ENCODE measurements at regions not wholly inside any gene's neighbourhood (a gene's known extent, or its start where the extent isn't known, plus 50 kb on each side); places are given as distances from the start of the nearest gene placed in this dataset.

DNA sequence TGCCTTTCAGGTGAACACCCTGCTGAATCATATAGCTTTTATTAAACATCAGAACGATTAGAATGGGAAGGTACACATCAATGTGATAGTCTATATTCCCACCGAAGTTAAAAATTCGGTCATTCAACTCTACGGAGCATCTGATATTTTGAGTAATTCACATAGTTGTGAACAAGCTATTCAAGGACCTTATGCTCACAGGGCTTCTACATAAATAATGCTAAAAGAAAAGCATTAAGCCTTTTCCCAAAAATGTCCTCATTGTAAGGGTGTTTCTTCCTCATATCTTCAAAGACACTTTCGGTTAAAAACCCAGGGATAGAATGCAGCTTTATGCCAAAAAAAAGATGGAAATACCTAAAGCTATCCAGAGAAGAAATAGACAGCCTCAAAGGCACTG lies 79.7 kb upstream of the EDNRA start:
- H3K36me3 ChIP-seq, result no peaks in the 10 kb centered on the region
- H3K27ac ChIP-seq, result no peak overlapping the region
- H3K4me3 ChIP-seq, result no peak overlapping the region
- no peaks in the 10 kb centered on the region for H3K27me3 ChIP-seq
- no peaks in the 10 kb centered on the region for H3K9me3 ChIP-seq
- no peak overlapping the region for H3K9ac ChIP-seq (ENCODE audit: low read depth in 2 of 2, low read length in 2 of 2)
- DNase-seq, result no peak
- intact Hi-C loops (cut with DNase I), result no loop called here
- TF ChIP-seq, protein P1, sequence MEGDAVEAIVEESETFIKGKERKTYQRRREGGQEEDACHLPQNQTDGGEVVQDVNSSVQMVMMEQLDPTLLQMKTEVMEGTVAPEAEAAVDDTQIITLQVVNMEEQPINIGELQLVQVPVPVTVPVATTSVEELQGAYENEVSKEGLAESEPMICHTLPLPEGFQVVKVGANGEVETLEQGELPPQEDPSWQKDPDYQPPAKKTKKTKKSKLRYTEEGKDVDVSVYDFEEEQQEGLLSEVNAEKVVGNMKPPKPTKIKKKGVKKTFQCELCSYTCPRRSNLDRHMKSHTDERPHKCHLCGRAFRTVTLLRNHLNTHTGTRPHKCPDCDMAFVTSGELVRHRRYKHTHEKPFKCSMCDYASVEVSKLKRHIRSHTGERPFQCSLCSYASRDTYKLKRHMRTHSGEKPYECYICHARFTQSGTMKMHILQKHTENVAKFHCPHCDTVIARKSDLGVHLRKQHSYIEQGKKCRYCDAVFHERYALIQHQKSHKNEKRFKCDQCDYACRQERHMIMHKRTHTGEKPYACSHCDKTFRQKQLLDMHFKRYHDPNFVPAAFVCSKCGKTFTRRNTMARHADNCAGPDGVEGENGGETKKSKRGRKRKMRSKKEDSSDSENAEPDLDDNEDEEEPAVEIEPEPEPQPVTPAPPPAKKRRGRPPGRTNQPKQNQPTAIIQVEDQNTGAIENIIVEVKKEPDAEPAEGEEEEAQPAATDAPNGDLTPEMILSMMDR (IDR thresholded peaks at IDR 0.05), result no peak
- H3K4me1 ChIP-seq, result no peaks in the 10 kb centered on the region

DNA sequence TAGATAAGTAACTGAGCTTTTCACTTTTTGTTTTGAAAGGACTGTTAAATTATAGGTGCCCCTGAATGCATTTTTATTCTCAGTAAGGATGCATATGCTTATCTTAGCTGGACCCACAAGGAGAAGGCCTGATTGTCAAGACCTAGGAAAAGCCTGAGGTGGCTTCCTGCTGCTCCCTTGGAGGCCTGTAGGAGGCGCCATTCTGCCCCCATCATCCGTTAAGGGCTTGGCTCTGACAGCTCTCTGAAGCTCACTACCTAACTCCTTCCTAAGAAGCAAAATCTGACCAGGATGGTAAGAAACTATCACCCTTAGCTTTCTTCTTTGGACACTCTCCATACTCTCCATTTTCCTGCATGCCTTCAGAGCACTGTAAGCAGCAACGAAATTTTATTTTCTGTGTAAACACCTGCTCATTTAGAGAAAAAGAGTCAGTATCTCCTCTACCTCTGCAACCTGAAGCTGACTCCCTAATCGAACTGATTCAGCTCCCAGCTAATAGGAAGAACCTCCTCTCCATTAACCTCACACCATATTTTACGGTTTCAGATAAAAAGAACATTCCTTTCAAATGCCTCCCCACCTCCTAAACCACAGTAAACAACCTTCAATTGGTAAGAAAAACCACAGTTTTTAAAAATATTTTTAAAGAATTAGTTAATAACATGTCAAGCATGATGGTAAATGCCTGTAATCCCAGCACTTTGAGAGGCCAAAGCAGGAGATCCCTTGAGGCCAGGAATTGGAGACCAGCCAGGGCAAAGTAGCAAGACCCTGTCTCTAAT lies 73.4 kb upstream of the EDNRA start:
- no peaks in the 10 kb centered on the region for H3K36me3 ChIP-seq
- no peaks in the 10 kb centered on the region for H3K27me3 ChIP-seq
- TF ChIP-seq, protein P1 (IDR thresholded peaks at IDR 0.05), result peak; percentile 15
- H3K4me1 ChIP-seq, result no peaks in the 10 kb centered on the region
- DNase-seq, result no peak
- no peak overlapping the region for H3K27ac ChIP-seq
- intact Hi-C loops (cut with DNase I), result no loop called here
- no peak overlapping the region for H3K4me3 ChIP-seq
- no peak overlapping the region for H3K9ac ChIP-seq (ENCODE audit: low read depth in 2 of 2, low read length in 2 of 2)
- H3K9me3 ChIP-seq, result no peaks in the 10 kb centered on the region

DNA sequence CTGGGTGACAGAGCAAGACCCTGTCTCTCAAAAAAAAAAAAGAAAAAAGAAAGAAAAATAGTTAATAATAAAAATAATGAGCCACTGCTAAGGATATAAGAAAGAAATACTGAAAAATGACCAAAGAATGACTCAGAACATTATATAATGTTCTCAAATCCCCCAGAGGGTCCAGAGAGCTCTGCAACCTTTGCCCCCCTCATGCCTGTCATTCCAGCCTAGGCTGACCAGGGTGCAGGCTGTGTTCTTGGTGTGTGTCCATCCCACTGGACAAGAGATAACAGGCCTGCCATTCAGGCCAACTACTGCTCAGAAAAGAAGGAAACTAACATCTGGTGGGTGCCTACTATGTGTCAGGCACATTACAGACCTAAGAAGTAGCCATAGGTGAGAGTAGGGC lies 72.7 kb upstream of the EDNRA start:
- Histone ChIP-seq H3K9me3 (no peaks in the 10 kb centered on the region), H3K4me1 (no peaks in the 10 kb centered on the region), H3K36me3 (no peaks in the 10 kb centered on the region), H3K9ac (ENCODE audit: low read depth in 2 of 2, low read length in 2 of 2) (no peak overlapping the region), H3K27ac (no peak overlapping the region), H3K4me3 (no peak overlapping the region), H3K27me3 (no peaks in the 10 kb centered on the region)
- intact Hi-C loops (cut with DNase I), result no loop called here
- no peak for DNase-seq
- TF ChIP-seq, protein P1 (IDR thresholded peaks at IDR 0.05), result no peak

DNA sequence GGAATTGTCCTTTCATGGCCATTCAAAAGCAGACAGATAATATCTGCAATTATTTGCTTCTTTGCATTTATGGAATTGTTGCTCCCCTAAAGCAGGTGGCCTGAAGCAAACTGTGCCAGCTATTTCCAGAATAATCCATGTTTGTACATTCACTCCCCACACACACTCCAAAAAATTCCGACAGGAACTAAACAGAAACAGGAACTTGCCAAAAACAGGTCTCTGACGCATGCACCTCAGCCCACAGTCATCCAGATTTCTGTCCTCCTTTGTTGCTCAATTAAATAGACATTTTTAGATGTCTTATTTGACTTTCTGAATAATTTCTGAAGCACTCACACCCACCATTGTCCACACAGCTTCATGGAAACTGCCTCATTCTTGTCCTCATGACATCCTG lies 71.5 kb upstream of the EDNRA start:
- H3K9ac ChIP-seq (ENCODE audit: low read depth in 2 of 2, low read length in 2 of 2), result no peak overlapping the region
- no peak for DNase-seq
- H3K36me3 ChIP-seq, result no peaks in the 10 kb centered on the region
- H3K4me1 ChIP-seq, result no peaks in the 10 kb centered on the region
- TF ChIP-seq, protein P1 (IDR thresholded peaks at IDR 0.05), result no peak
- H3K27ac ChIP-seq, result no peak overlapping the region
- no peaks in the 10 kb centered on the region for H3K27me3 ChIP-seq
- H3K4me3 ChIP-seq, result no peak overlapping the region
- no peaks in the 10 kb centered on the region for H3K9me3 ChIP-seq
- intact Hi-C loops (cut with DNase I), result no loop called here

DNA sequence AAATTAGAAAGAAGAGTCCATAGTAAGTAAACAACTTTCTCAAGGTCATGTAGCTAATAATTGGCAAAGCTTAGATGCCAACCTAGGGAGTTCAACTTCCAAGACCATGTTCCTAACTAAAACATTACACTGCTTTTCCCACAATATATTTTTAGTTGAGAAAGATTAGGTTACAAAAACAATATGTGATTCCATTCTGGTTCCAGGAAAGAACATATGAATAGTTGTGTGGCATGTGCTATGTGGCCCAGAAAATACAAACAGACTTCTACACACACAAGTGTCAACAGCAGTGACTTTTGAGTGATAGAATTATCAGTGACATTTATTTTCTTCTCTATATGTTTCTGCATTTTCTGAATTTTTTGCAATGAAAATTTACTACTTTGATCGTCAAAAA lies 62.7 kb upstream of the EDNRA start:
- no peak for DNase-seq
- H3K27ac ChIP-seq, result no peak overlapping the region
- no peaks in the 10 kb centered on the region for H3K9me3 ChIP-seq
- intact Hi-C loops (cut with DNase I), result no loop called here
- H3K9ac ChIP-seq (ENCODE audit: low read depth in 2 of 2, low read length in 2 of 2), result no peak overlapping the region
- no peaks in the 10 kb centered on the region for H3K4me1 ChIP-seq
- TF ChIP-seq, protein P1 (IDR thresholded peaks at IDR 0.05), result no peak
- no peaks in the 10 kb centered on the region for H3K36me3 ChIP-seq
- no peaks in the 10 kb centered on the region for H3K27me3 ChIP-seq
- H3K4me3 ChIP-seq, result no peak overlapping the region

All from colonic mucosa (tissue), 4 donors.